Endodermal cell (in vitro differentiated cells): ENCODE measurements at regions not wholly inside any gene's neighbourhood (a gene's known extent, or its start where the extent isn't known, plus 50 kb on each side); places are given as distances from the start of the nearest gene placed in this dataset.

ENCODE experiments used
- DNase-seq: peaks from one replicate; pipeline ENCODE4 v3.0.0-alpha.2; 2017
- H3K27ac ChIP-seq: 2 replicates; pipeline ENCODE4 v1.5.1; 2013; ENCODE audit warnings: mild to moderate bottlenecking, low read depth, low read length, moderate library complexity
- H3K27me3 ChIP-seq: 2 replicates; pipeline ENCODE4 v1.6.1; 2013; ENCODE audit warnings: mild to moderate bottlenecking, low read length, moderate library complexity; ENCODE audit not compliant: insufficient read depth, control insufficient read depth, poor library complexity, severe bottlenecking
- H3K36me3 ChIP-seq: 2 replicates; pipeline ENCODE4 v1.7.0; 2013; ENCODE audit warnings: mild to moderate bottlenecking, low read length, moderate library complexity; ENCODE audit not compliant: control insufficient read depth, insufficient read depth
- H3K4me1 ChIP-seq: one replicate; pipeline ENCODE4 v1.7.0; 2013; ENCODE audit warnings: low read length; ENCODE audit not compliant: control insufficient read depth, insufficient read depth
- H3K4me3 ChIP-seq: 2 replicates; pipeline ENCODE4 v1.5.1; 2013; ENCODE audit warnings: mild to moderate bottlenecking, low read length, moderate library complexity
- H3K9ac ChIP-seq: 2 replicates; pipeline ENCODE4 v1.6.1; 2013; ENCODE audit warnings: mild to moderate bottlenecking, low read length, moderate library complexity; ENCODE audit not compliant: poor library complexity, severe bottlenecking; ENCODE audit errors: extremely low read depth
- H3K9me3 ChIP-seq: 2 replicates; pipeline ENCODE4 v1.6.1; 2013; ENCODE audit warnings: mild to moderate bottlenecking, low read length, moderate library complexity; ENCODE audit not compliant: control insufficient read depth
- H3K27ac Mint-ChIP-seq: 2 replicates; pipeline ENCODE4 v1.8.0; 2020; ENCODE audit warnings: mixed read lengths
- H3K27me3 Mint-ChIP-seq: 2 replicates; pipeline ENCODE4 v1.8.0; 2021; ENCODE audit warnings: mild to moderate bottlenecking, mixed read lengths; ENCODE audit not compliant: insufficient read depth
- H3K36me3 Mint-ChIP-seq: 2 replicates; pipeline ENCODE4 v1.8.0; 2020; ENCODE audit warnings: low read depth, mixed read lengths
- H3K4me1 Mint-ChIP-seq: 2 replicates; pipeline ENCODE4 v1.8.0; 2020; ENCODE audit warnings: mixed read lengths
- H3K4me3 Mint-ChIP-seq: 2 replicates; pipeline ENCODE4 v1.8.0; 2020; ENCODE audit warnings: mild to moderate bottlenecking, moderate library complexity, mixed read lengths
- H3K9me3 Mint-ChIP-seq: 2 replicates; pipeline ENCODE4 v1.8.0; 2020; ENCODE audit warnings: mild to moderate bottlenecking, mixed read lengths
- WGBS, 2 experiments: methylation state at CpG; one replicate each; pipeline versions ENCODE4 v1.1.5 to v1.1.7; 2013; ENCODE audit warnings: missing lambda C conversion rate in 2 of 2, mixed read lengths in 1 of 2; ENCODE audit not compliant: insufficient coverage in 1 of 2, insufficient read length in 1 of 2; 5-methylcytosine and 5-hydroxymethylcytosine counted together
- TF ChIP-seq, protein P1 (sequence below): fragments of 200-600 bp; sonication (generic); conservative IDR thresholded peaks from 2 replicates; pipeline ENCODE4 v1.5.0; 2021; ENCODE audit warnings: antibody characterized with exemption, mild to moderate bottlenecking

- Mint-ChIP-seq H3K9me3 (peaks cover 20% of the 10 kb centered on the region), H3K36me3 (peaks cover 3% of the 10 kb centered on the region), H3K4me1 (peaks cover 16% of the 10 kb centered on the region), H3K27me3 (no peaks in the 10 kb centered on the region), H3K27ac (no peak overlapping the region), H3K4me3 (no peak overlapping the region)
- Histone ChIP-seq H3K9ac (no peak overlapping the region), H3K27me3 (no peaks in the 10 kb centered on the region), H3K4me3 (no peak overlapping the region), H3K4me1 (peaks cover 3% of the 10 kb centered on the region), H3K9me3 (peaks cover 9% of the 10 kb centered on the region), H3K36me3 (no peaks in the 10 kb centered on the region), H3K27ac (no peak overlapping the region)
- 96 to 100% methylated on average over 2 of the region's 3 CpGs for WGBS, 2 experiments
- TF ChIP-seq, protein P1, sequence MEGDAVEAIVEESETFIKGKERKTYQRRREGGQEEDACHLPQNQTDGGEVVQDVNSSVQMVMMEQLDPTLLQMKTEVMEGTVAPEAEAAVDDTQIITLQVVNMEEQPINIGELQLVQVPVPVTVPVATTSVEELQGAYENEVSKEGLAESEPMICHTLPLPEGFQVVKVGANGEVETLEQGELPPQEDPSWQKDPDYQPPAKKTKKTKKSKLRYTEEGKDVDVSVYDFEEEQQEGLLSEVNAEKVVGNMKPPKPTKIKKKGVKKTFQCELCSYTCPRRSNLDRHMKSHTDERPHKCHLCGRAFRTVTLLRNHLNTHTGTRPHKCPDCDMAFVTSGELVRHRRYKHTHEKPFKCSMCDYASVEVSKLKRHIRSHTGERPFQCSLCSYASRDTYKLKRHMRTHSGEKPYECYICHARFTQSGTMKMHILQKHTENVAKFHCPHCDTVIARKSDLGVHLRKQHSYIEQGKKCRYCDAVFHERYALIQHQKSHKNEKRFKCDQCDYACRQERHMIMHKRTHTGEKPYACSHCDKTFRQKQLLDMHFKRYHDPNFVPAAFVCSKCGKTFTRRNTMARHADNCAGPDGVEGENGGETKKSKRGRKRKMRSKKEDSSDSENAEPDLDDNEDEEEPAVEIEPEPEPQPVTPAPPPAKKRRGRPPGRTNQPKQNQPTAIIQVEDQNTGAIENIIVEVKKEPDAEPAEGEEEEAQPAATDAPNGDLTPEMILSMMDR: no peak
- no peak for DNase-seq
Observed at GRCh38 chr2:221258464-221258863, 313.6 kb downstream of the EPHA4 start.

DNA sequence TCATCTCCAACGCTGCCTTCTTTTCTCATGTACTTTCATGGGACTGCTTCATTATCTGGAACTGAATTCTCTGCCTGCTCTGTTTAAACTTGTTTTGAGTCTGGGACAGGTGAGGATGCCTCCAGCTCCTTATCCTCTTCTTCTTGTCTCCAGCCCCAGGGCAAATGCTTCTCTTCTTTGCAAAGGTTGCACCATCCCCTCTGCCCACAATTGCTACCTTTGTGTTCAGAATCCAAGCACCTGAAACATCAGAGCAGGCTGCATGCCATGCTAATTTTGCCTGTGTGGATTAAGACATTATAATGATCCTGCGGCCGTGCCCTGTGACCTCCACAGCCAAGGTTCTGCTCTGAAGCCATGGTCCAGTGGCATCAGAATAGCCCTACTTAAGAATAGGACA, 309.5 kb downstream of the EPHA4 start:
- no peak overlapping the region for H3K27ac Mint-ChIP-seq
- no peak for DNase-seq
- no peaks in the 10 kb centered on the region for H3K27me3 Mint-ChIP-seq
- Histone ChIP-seq H3K36me3 (no peaks in the 10 kb centered on the region), H3K4me1 (no peaks in the 10 kb centered on the region), H3K27ac (no peak overlapping the region), H3K9ac (no peak overlapping the region), H3K9me3 (no peaks in the 10 kb centered on the region), H3K4me3 (no peak overlapping the region), H3K27me3 (no peaks in the 10 kb centered on the region)
- TF ChIP-seq, protein P1: no peak
- 91% methylated on average over 3 of the region's 3 CpGs; no CpG with 5 or more reads in 1 of the 2 experiments for WGBS, 2 experiments
- peaks cover 7% of the 10 kb centered on the region for H3K9me3 Mint-ChIP-seq
- no peak overlapping the region for H3K4me3 Mint-ChIP-seq
- no peaks in the 10 kb centered on the region for H3K36me3 Mint-ChIP-seq
- no peaks in the 10 kb centered on the region for H3K4me1 Mint-ChIP-seq

DNA sequence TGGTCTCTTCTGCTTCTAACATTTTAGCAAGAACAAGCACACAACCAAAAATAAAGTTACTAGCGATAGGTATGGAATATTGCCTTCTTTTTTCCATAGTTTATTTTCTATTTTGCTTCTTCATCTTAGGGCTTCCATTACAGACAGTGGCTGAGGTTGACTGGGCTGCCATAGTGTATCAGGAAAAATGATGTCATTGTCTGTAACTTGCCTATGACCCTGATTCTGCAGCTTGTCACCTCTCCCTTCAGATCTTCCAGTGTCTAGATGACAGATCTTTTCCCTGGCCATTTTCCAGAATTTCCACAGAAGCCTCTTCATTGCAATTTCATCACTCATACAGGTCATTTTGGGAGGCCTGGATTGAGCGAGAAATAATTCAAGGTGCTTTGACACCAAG, 308.5 kb downstream of the EPHA4 start:
- H3K27me3 Mint-ChIP-seq: no peaks in the 10 kb centered on the region
- H3K27ac Mint-ChIP-seq: no peak overlapping the region
- TF ChIP-seq, protein P1: no peak
- Histone ChIP-seq H3K36me3 (no peaks in the 10 kb centered on the region), H3K27me3 (no peaks in the 10 kb centered on the region), H3K9me3 (no peaks in the 10 kb centered on the region), H3K27ac (no peak overlapping the region), H3K4me3 (no peak overlapping the region), H3K9ac (no peak overlapping the region), H3K4me1 (no peaks in the 10 kb centered on the region)
- no peak for DNase-seq
- H3K4me3 Mint-ChIP-seq: no peak overlapping the region
- H3K9me3 Mint-ChIP-seq: no peaks in the 10 kb centered on the region
- H3K36me3 Mint-ChIP-seq: no peaks in the 10 kb centered on the region
- peaks cover 1% of the 10 kb centered on the region for H3K4me1 Mint-ChIP-seq
- 96% methylated on average over 2 of the region's 2 CpGs; no CpG with 5 or more reads in 1 of the 2 experiments for WGBS, 2 experiments
